H1 (cell line): ENCODE measurements at regions not wholly inside any gene's neighbourhood (a gene's known extent, or its start where the extent isn't known, plus 50 kb on each side); places are given as distances from the start of the nearest gene placed in this dataset.

ENCODE experiments used
- CTCF ChIA-PET: fragments of 300-600 bp; sonication (Branson Sonifier 250); formaldehyde crosslinking; loops from one replicate; lab custom pipeline; 2021; ENCODE audit not compliant: partially characterized antibody; lab: Charles Lee
- POLR2A ChIA-PET: fragments of 300-600 bp; sonication (Branson Sonifier 250); formaldehyde crosslinking; loops from one replicate; lab custom pipeline; 2021; ENCODE audit warnings: inconsistent platforms; ENCODE audit not compliant: partially characterized antibody; lab: Charles Lee
- DNase-seq, 2 experiments: peaks; one replicate each; pipeline versions ENCODE4 v3.0.0 to v3.0.0-alpha.2; 2010 to 2022; ENCODE audit warnings: low spot score in 2 of 2, low read depth in 1 of 2, mixed read lengths in 1 of 2
- FAIRE-seq: peaks from 2 replicates; lab custom pipeline; 2011; peaks lifted over from hg19 to GRCh38; lab: Jason Lieb, UNC
- H2AFZ ChIP-seq: 2 replicates; pipeline ENCODE4 v1.8.1; 2012; ENCODE audit warnings: low read length, inconsistent platforms
- H2AK5ac ChIP-seq: 2 replicates; pipeline ENCODE4 v1.6.1; 2013; ENCODE audit warnings: low read depth, low read length
- H2BK120ac ChIP-seq: replicated peaks from 2 replicates; pipeline ENCODE3; 2013; ENCODE audit warnings: low read depth, low read length, inconsistent platforms
- H2BK12ac ChIP-seq: 2 replicates; pipeline ENCODE4 v1.6.1; 2013; ENCODE audit warnings: low read depth, low read length
- H2BK15ac ChIP-seq: 2 replicates; pipeline ENCODE4 v1.6.1; 2013; ENCODE audit warnings: low read length
- H2BK20ac ChIP-seq: 2 replicates; pipeline ENCODE4 v1.6.1; 2013; ENCODE audit warnings: low read length
- H2BK5ac ChIP-seq: 2 replicates; pipeline ENCODE4 v1.6.1; 2013; ENCODE audit warnings: low read depth, low read length
- H3K14ac ChIP-seq: 2 replicates; pipeline ENCODE4 v1.6.1; 2013; ENCODE audit warnings: inconsistent platforms; ENCODE audit not compliant: insufficient read length
- H3K18ac ChIP-seq: 2 replicates; pipeline ENCODE4 v1.6.1; 2013; ENCODE audit warnings: low read length; ENCODE audit errors: extremely low read depth
- H3K23ac ChIP-seq: 2 replicates; pipeline ENCODE4 v1.6.1; 2013; ENCODE audit warnings: inconsistent platforms; ENCODE audit not compliant: insufficient read length
- H3K23me2 ChIP-seq: 2 replicates; pipeline ENCODE4 v1.6.1; 2013; ENCODE audit warnings: low read depth, low read length
- H3K27ac ChIP-seq: 2 replicates; pipeline ENCODE4 v1.6.1; 2011; ENCODE audit warnings: low read depth, low read length, inconsistent platforms
- H3K27me3 ChIP-seq, 4 experiments: replicated peaks in 1 of 4; 1 replicate in 1 of 4; 2 replicates in 3 of 4; pipeline versions ENCODE4 v1.6.1 to v1.8.1; 2011 to 2013; ENCODE audit warnings: low read length in 3 of 4, mild to moderate bottlenecking in 3 of 4, inconsistent platforms in 2 of 4, mixed read lengths in 2 of 4, moderate library complexity in 1 of 4; ENCODE audit not compliant: control insufficient read depth in 3 of 4, insufficient read depth in 3 of 4; ENCODE audit errors: extremely low read depth in 1 of 4
- H3K36me3 ChIP-seq, 4 experiments: 2 replicates each; pipeline versions ENCODE4 v1.6.1 to v1.8.1; 2011 to 2013; ENCODE audit warnings: mild to moderate bottlenecking in 4 of 4, low read length in 3 of 4, moderate library complexity in 2 of 4, control low read depth in 1 of 4, inconsistent platforms in 1 of 4; ENCODE audit not compliant: insufficient read depth in 4 of 4, control insufficient read depth in 2 of 4
- H3K4ac ChIP-seq: replicated peaks from 2 replicates; pipeline ENCODE3; 2013; ENCODE audit warnings: low read length, low read depth, mixed read lengths, inconsistent platforms; ENCODE audit not compliant: insufficient read length
- H3K4me1 ChIP-seq, 4 experiments: replicated peaks in 1 of 4; 1 replicate in 1 of 4; 2 replicates in 3 of 4; pipeline versions ENCODE4 v1.6.1 to v1.8.1; 2011 to 2013; ENCODE audit warnings: low read length in 3 of 4, inconsistent platforms in 2 of 4, mixed read lengths in 1 of 4; ENCODE audit not compliant: insufficient read depth in 4 of 4, control insufficient read depth in 3 of 4
- H3K4me2 ChIP-seq, 2 experiments: 2 replicates each; pipeline versions ENCODE4 v1.6.1 to v1.8.1; 2011 to 2013; ENCODE audit warnings: low read depth in 2 of 2, low read length in 2 of 2, control low read depth in 1 of 2, inconsistent platforms in 1 of 2, mild to moderate bottlenecking in 1 of 2; ENCODE audit not compliant: insufficient read depth in 1 of 2
- H3K4me3 ChIP-seq, 4 experiments: fragments of 200-600, 300-600 bp in 1 of 4; sonication (generic), shearing (Covaris generic), sonication (Bioruptor Twin) in 1 of 4; 2 replicates each; pipeline versions ENCODE4 v1.5.1 to v1.8.1; 2011 to 2016; ENCODE audit warnings: low read length in 4 of 4, low read depth in 3 of 4, control low read depth in 2 of 4, inconsistent platforms in 2 of 4, mild to moderate bottlenecking in 2 of 4, mixed read lengths in 1 of 4, moderate library complexity in 1 of 4; ENCODE audit not compliant: insufficient read depth in 2 of 4; ENCODE audit errors: extremely low read depth in 1 of 4
- H3K56ac ChIP-seq: replicated peaks from 2 replicates; pipeline ENCODE3; 2013; ENCODE audit warnings: low read depth, mild to moderate bottlenecking, mixed read lengths, low read length, inconsistent platforms; ENCODE audit not compliant: insufficient read length
- H3K79me1 ChIP-seq: 2 replicates; pipeline ENCODE4 v1.6.1; 2013; ENCODE audit warnings: low read depth, low read length, control low read depth
- H3K79me2 ChIP-seq, 2 experiments: 2 replicates each; pipeline versions ENCODE4 v1.6.1 to v1.8.1; 2012 to 2013; ENCODE audit warnings: low read length in 2 of 2, mild to moderate bottlenecking in 2 of 2, inconsistent platforms in 1 of 2; ENCODE audit not compliant: insufficient read depth in 2 of 2, control insufficient read depth in 1 of 2
- H3K9ac ChIP-seq, 4 experiments: replicated peaks in 1 of 4; 1 replicate in 1 of 4; 2 replicates in 3 of 4; pipeline versions ENCODE4 v1.6.1 to v1.8.1; 2011 to 2013; ENCODE audit warnings: low read depth in 3 of 4, low read length in 3 of 4, control low read depth in 2 of 4, mild to moderate bottlenecking in 2 of 4, moderate library complexity in 2 of 4, inconsistent platforms in 1 of 4; ENCODE audit errors: extremely low read depth in 1 of 4
- H3K9me3 ChIP-seq, 2 experiments: 2 replicates each; pipeline versions ENCODE4 v1.6.1 to v1.8.1; 2012 to 2013; ENCODE audit warnings: mild to moderate bottlenecking in 2 of 2, moderate library complexity in 2 of 2, control low read depth in 1 of 2, inconsistent platforms in 1 of 2, low read depth in 1 of 2, low read length in 1 of 2, mixed read lengths in 1 of 2; ENCODE audit not compliant: insufficient read depth in 2 of 2
- H4K20me1 ChIP-seq, 2 experiments: replicated peaks in 1 of 2; 2 replicates each; pipeline versions ENCODE3 to v1.8.1; 2011 to 2013; ENCODE audit warnings: inconsistent platforms in 2 of 2, low read length in 2 of 2, mild to moderate bottlenecking in 1 of 2; ENCODE audit not compliant: insufficient read depth in 2 of 2, control insufficient read depth in 1 of 2
- H4K5ac ChIP-seq: 2 replicates; pipeline ENCODE4 v1.6.1; 2013; ENCODE audit warnings: low read length, low read depth, mixed read lengths, inconsistent platforms; ENCODE audit not compliant: insufficient read length
- H4K8ac ChIP-seq: 2 replicates; pipeline ENCODE4 v1.8.0; 2013; ENCODE audit warnings: mild to moderate bottlenecking, moderate library complexity, low read length, inconsistent platforms; ENCODE audit not compliant: insufficient read depth; ENCODE audit errors: extremely low read depth
- H4K91ac ChIP-seq: replicated peaks from 2 replicates; pipeline ENCODE3; 2013; ENCODE audit warnings: low read length, mixed read lengths, inconsistent platforms; ENCODE audit not compliant: insufficient read length
- BCL11A ChIP-seq, 2 experiments: IDR thresholded peaks; one replicate each; pipeline ENCODE4 v1.6.1; 2011; ENCODE audit warnings: low read depth in 2 of 2, low read length in 2 of 2, mild to moderate bottlenecking in 2 of 2
- CBX5 ChIP-seq: fragments of 300-800, 300-1000 bp; sonication (generic); IDR thresholded peaks from 2 replicates; pipeline ENCODE4 v1.7.1; 2016; ENCODE audit warnings: antibody characterized with exemption, low read length, low read depth
- WGBS, 2 experiments: shearing (Covaris generic) in 1 of 2; methylation state at CpG; one replicate each; pipeline versions ENCODE4 v1.1.6 to v1.1.7; 2013 to 2015; ENCODE audit warnings: low lambda C conversion rate in 2 of 2, mixed read lengths in 2 of 2, inconsistent platforms in 1 of 2, low coverage in 1 of 2, missing lambda C conversion rate in 1 of 2; ENCODE audit not compliant: insufficient replicate concordance in 2 of 2, insufficient coverage in 1 of 2, insufficient read length in 1 of 2; ENCODE audit errors: extremely low coverage in 1 of 2, missing lambda C conversion rate in 1 of 2; 5-methylcytosine and 5-hydroxymethylcytosine counted together

DNA sequence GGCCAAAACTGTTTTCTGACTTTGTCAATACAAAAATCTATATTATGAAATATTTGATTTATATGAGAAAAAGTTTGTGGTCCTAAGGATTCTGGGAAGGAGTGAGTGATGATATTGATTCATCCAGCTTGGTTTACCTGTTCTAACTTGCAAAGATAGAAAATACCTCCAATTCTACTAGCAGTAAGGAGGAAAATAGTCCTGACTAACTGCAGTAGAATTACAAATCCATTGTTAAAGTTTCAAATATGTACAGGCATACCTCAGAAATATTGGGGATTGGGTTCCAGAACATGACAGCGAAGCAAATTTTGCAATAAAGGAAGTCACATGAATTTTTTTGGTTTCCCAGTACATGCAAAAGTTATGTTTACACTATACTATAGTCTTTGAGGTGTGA lies 158.8 kb upstream of the CYRIA start:
- H3K36me3 ChIP-seq: no peaks in the 10 kb centered on the region
- H4K8ac ChIP-seq: no peak overlapping the region
- TF ChIP-seq CBX5 (no peak), BCL11A (IDR thresholded peaks at IDR 0.05; ENCODE audit: low read depth in 2 of 2, low read length in 2 of 2) (no peak)
- H3K18ac ChIP-seq: no peak overlapping the region
- H3K23me2 ChIP-seq: no peaks in the 10 kb centered on the region
- 92% methylated on average over 1 of the region's 1 CpG; no CpG with 5 or more reads in 1 of the 2 experiments for WGBS, 2 experiments
- no peak overlapping the region for H3K4me2 ChIP-seq
- H2BK120ac ChIP-seq: no peak overlapping the region
- no peaks in the 10 kb centered on the region for H3K79me1 ChIP-seq
- H2AFZ ChIP-seq: no peak overlapping the region
- no peak overlapping the region for H4K91ac ChIP-seq
- no peak overlapping the region for H3K9ac ChIP-seq
- no peak overlapping the region for H2BK15ac ChIP-seq
- ChIA-PET POLR2A (no interaction called here), CTCF (no interaction called here)
- FAIRE-seq (no peak), DNase-seq (no peak)
- no peak overlapping the region for H3K23ac ChIP-seq
- H3K4me3 ChIP-seq: no peak overlapping the region
- no peaks in the 10 kb centered on the region for H3K9me3 ChIP-seq
- H2BK20ac ChIP-seq: no peak overlapping the region
- peaks cover 0 to 1% (median 0%) of the 10 kb centered on the region in 4 experiments; a peak in 1 of 7 replicates for H3K27me3 ChIP-seq
- no peak overlapping the region for H2AK5ac ChIP-seq
- no peak overlapping the region for H2BK5ac ChIP-seq
- H4K20me1 ChIP-seq: no peaks in the 10 kb centered on the region
- H3K4me1 ChIP-seq: no peaks in the 10 kb centered on the region
- H3K27ac ChIP-seq: no peak overlapping the region
- no peak overlapping the region for H3K14ac ChIP-seq
- H4K5ac ChIP-seq: no peak overlapping the region
- H3K4ac ChIP-seq: no peak overlapping the region
- H3K56ac ChIP-seq: no peak overlapping the region
- H3K79me2 ChIP-seq: no peaks in the 10 kb centered on the region
- no peak overlapping the region for H2BK12ac ChIP-seq
